ENCODE measurements at regions not wholly inside any gene's neighbourhood (a gene's known extent, or its start where the extent isn't known, plus 50 kb on each side); places are given as distances from the start of the nearest gene placed in this dataset.
"Not testable (repeated sequence)": the region's sequence is repeated elsewhere in the genome, so short reads cannot be mapped to it uniquely, and the experiment has no call there.

- DNase-seq, result no peak
- H3K36me3 ChIP-seq, result no peaks in the 10 kb centered on the region
- intact Hi-C loops (cut with DNase I), result no loop called here
- TF ChIP-seq POLR2AphosphoS5 (IDR thresholded peaks at IDR 0.05) (no peak), CTCF (IDR thresholded peaks at IDR 0.05) (no peak), POLR2A (IDR thresholded peaks at IDR 0.05) (no peak), EP300 (IDR thresholded peaks at IDR 0.05) (no peak)
- WGBS, 2 donors, result 91 to 94% methylated on average over 7 of the region's 7 CpGs
- no peak overlapping the region for H3K4me3 ChIP-seq
- H3K4me1 ChIP-seq, result no peaks in the 10 kb centered on the region
- no peak overlapping the region for H3K27ac ChIP-seq
- H3K27me3 ChIP-seq, result no peaks in the 10 kb centered on the region
- peaks cover 0 to 3% (median 0%) of the 10 kb centered on the region in 4 donors for H3K9me3 ChIP-seq
Measured at GRCh38 chr7:68247126-68247525, 1250.5 kb downstream of the TYW1 start.

GRCh38 chr7:68247571-68247970 is 1250.9 kb downstream of the TYW1 start:
- Histone ChIP-seq H3K27ac (no peak overlapping the region), H3K4me1 (no peaks in the 10 kb centered on the region), H3K9me3 (peaks cover 0 to 3% (median 0%) of the 10 kb centered on the region in 4 donors), H3K27me3 (no peaks in the 10 kb centered on the region), H3K36me3 (no peaks in the 10 kb centered on the region), H3K4me3 (no peak overlapping the region)
- intact Hi-C loops (cut with DNase I), result no loop called here
- DNase-seq, result no peak
- TF ChIP-seq EP300 (IDR thresholded peaks at IDR 0.05), result no peak
- TF ChIP-seq POLR2AphosphoS5 (IDR thresholded peaks at IDR 0.05), result no peak
- no peak for TF ChIP-seq POLR2A (IDR thresholded peaks at IDR 0.05)
- TF ChIP-seq CTCF (IDR thresholded peaks at IDR 0.05), result no peak
- 57 to 73% methylated on average over 2 of the region's 2 CpGs for WGBS, 2 donors

- intact Hi-C loops (cut with DNase I), result no loop called here
- H3K36me3 ChIP-seq, result no peaks in the 10 kb centered on the region
- DNase-seq, result no peak
- H3K27ac ChIP-seq, result no peak overlapping the region
- no peak overlapping the region for H3K4me3 ChIP-seq
- no peak for TF ChIP-seq POLR2AphosphoS5 (IDR thresholded peaks at IDR 0.05)
- no peak for TF ChIP-seq POLR2A (IDR thresholded peaks at IDR 0.05)
- peaks cover 0 to 3% (median 0%) of the 10 kb centered on the region in 4 donors for H3K9me3 ChIP-seq
- H3K4me1 ChIP-seq, result no peaks in the 10 kb centered on the region
- no peaks in the 10 kb centered on the region for H3K27me3 ChIP-seq
Measured at GRCh38 chr7:68248973-68249372, 1252.3 kb downstream of the TYW1 start.

GRCh38 chr7:68249611-68250010 is 1253.0 kb downstream of the TYW1 start:
- DNase-seq, result no peak
- H3K4me3 ChIP-seq, result no peak overlapping the region
- peaks cover 0 to 3% (median 0%) of the 10 kb centered on the region in 4 donors for H3K9me3 ChIP-seq
- no peaks in the 10 kb centered on the region for H3K36me3 ChIP-seq
- TF ChIP-seq EP300 (IDR thresholded peaks at IDR 0.05) (no peak), CTCF (IDR thresholded peaks at IDR 0.05) (no peak), POLR2AphosphoS5 (IDR thresholded peaks at IDR 0.05) (no peak), POLR2A (IDR thresholded peaks at IDR 0.05) (no peak)
- WGBS, 2 donors, result 79 to 84% methylated on average over 1 of the region's 1 CpG
- H3K4me1 ChIP-seq, result no peaks in the 10 kb centered on the region
- intact Hi-C loops (cut with DNase I), result no loop called here
- H3K27me3 ChIP-seq, result no peaks in the 10 kb centered on the region
- H3K27ac ChIP-seq, result no peak overlapping the region

- Histone ChIP-seq H3K27me3 (no peaks in the 10 kb centered on the region), H3K27ac (no peak overlapping the region), H3K4me3 (no peak overlapping the region), H3K4me1 (no peaks in the 10 kb centered on the region), H3K9me3 (peaks cover 0 to 3% (median 0%) of the 10 kb centered on the region in 4 donors), H3K36me3 (no peaks in the 10 kb centered on the region)
- intact Hi-C loops (cut with DNase I), result no loop called here
- 82 to 92% methylated on average over 4 of the region's 4 CpGs for WGBS, 2 donors
- no peak for DNase-seq
- no peak for TF ChIP-seq POLR2A (IDR thresholded peaks at IDR 0.05)
Measured at GRCh38 chr7:68250143-68250542, 1253.5 kb downstream of the TYW1 start.

GRCh38 chr7:68254815-68255214 is 1258.2 kb downstream of the TYW1 start:
- H3K4me1 ChIP-seq; H3K36me3 ChIP-seq; H3K27me3 ChIP-seq; H3K4me3 ChIP-seq; H3K27ac ChIP-seq; DNase-seq; intact Hi-C loops (cut with DNase I); H3K9me3 ChIP-seq: not testable (repeated sequence)
- 85 to 91% methylated on average over 1 of the region's 1 CpG for WGBS, 2 donors
